A549 (cell line): ENCODE measurements at regions not wholly inside any gene's neighbourhood (a gene's known extent, or its start where the extent isn't known, plus 50 kb on each side); places are given as distances from the start of the nearest gene placed in this dataset.
A peak's percentile ranks its signal among the peaks of the same experiment; 100 is the strongest.

Experiments used
- ATAC-seq, 2 experiments: fragments of 200-7000 bp in 1 of 2; fragments of >200 bp in 1 of 2; cut with Nextera tagmentation in 1 of 2; cut with Tn5 transposase in 1 of 2; 3 replicates each; pipeline versions ENCODE4 v1.8.0 to v1.9.1; 2018 to 2020; ENCODE audit warnings: mild to moderate bottlenecking in 1 of 2, moderate library complexity in 1 of 2
- CTCF ChIA-PET: fragments of 300-600 bp; sonication (Branson Sonifier 250); formaldehyde crosslinking; extraction: SDS; loops from one replicate; lab custom pipeline; 2021; ENCODE audit warnings: antibody characterized with exemption, inconsistent platforms; lab: Yijun Ruan, JAX
- POLR2A ChIA-PET: fragments of 350-600 bp; formaldehyde crosslinking; extraction: SDS; loops from one replicate; lab custom pipeline; 2021; ENCODE audit warnings: antibody characterized with exemption, inconsistent platforms; lab: Yijun Ruan, JAX
- DNase-seq, 2 experiments: peaks; one replicate each; pipeline versions ENCODE4 v3.0.0 to v3.0.0-alpha.2; 2011 to 2016; ENCODE audit warnings: low read depth in 1 of 2, low spot score in 1 of 2
- FAIRE-seq: peaks from 2 replicates; lab custom pipeline; 2011; peaks lifted over from hg19 to GRCh38; lab: Jason Lieb, UNC
- H3K27ac ChIP-seq, 2 experiments: fragments of >200 bp; sonication (Bioruptor Twin); formaldehyde crosslinking; 3 replicates each; pipeline ENCODE4 v1.5.1; 2016 to 2017
- H3K4me1 ChIP-seq: fragments of >200 bp; sonication (Bioruptor Twin); formaldehyde crosslinking; 3 replicates; pipeline ENCODE4 v1.6.1; 2016
- H3K4me2 ChIP-seq: fragments of >200 bp; sonication (Bioruptor Twin); formaldehyde crosslinking; 3 replicates; pipeline ENCODE4 v1.6.1; 2016
- H3K4me3 ChIP-seq: fragments of >200 bp; sonication (Bioruptor Twin); formaldehyde crosslinking; 3 replicates; pipeline ENCODE4 v1.5.1; 2016
- H3K9me3 ChIP-seq: fragments of >200 bp; sonication (Bioruptor Twin); formaldehyde crosslinking; 3 replicates; pipeline ENCODE4 v1.6.1; 2016
- BCL3 ChIP-seq: fragments of >200 bp; sonication (Bioruptor Twin); formaldehyde crosslinking; IDR thresholded peaks from 3 replicates; pipeline ENCODE4 v1.6.1; 2016
- CBX8 ChIP-seq: fragments of 200-600 bp; sonication (generic); IDR thresholded peaks from 2 replicates; pipeline ENCODE4 v1.6.1; 2016
- CEBPB ChIP-seq, 2 experiments: fragments of >200 bp in 1 of 2; sonication (Bioruptor Twin) in 1 of 2; formaldehyde crosslinking in 1 of 2; IDR thresholded peaks; 2 replicates each; pipeline ENCODE4 v1.6.1; 2012 to 2016
- CHD2 ChIP-seq: fragments of 150-350 bp; IDR thresholded peaks from 2 replicates; pipeline ENCODE4 v1.6.1; 2014; ENCODE audit warnings: low read length; ENCODE audit not compliant: partially characterized antibody
- ELK1 ChIP-seq: fragments of 150-350 bp; IDR thresholded peaks from 2 replicates; pipeline ENCODE4 v1.6.1; 2014; ENCODE audit warnings: low read depth, mild to moderate bottlenecking, low read length
- HMGXB4 ChIP-seq: fragments of 250-450 bp; sonication (Bioruptor Pico); IDR thresholded peaks from 2 replicates; pipeline ENCODE4 v1.5.0; 2021; ENCODE audit warnings: mild to moderate bottlenecking, moderate library complexity, borderline replicate concordance
- HOXA7 ChIP-seq: fragments of 250-450 bp; sonication (Bioruptor Pico); IDR thresholded peaks from 2 replicates; pipeline ENCODE4 v1.5.0; 2020; ENCODE audit warnings: mild to moderate bottlenecking, moderate library complexity
- HOXB5 ChIP-seq: fragments of 250-450 bp; sonication (Bioruptor Pico); IDR thresholded peaks from 2 replicates; pipeline ENCODE4 v1.5.0; 2020; ENCODE audit warnings: mild to moderate bottlenecking, moderate library complexity
- KDM5A ChIP-seq: fragments of 200-600 bp; sonication (generic); IDR thresholded peaks from 2 replicates; pipeline ENCODE4 v1.6.1; 2016; ENCODE audit warnings: antibody characterized with exemption, mild to moderate bottlenecking
- MYC ChIP-seq: IDR thresholded peaks from 2 replicates; pipeline ENCODE4 v1.6.1; 2012; ENCODE audit warnings: mild to moderate bottlenecking, inconsistent platforms, low read length, improper control_type of control experiment, borderline replicate concordance
- NFE2L2 ChIP-seq: fragments of 150-350 bp; conservative IDR thresholded peaks from 2 replicates; pipeline ENCODE4 v1.6.1; 2014; ENCODE audit warnings: low read length
- NPAS2 ChIP-seq: fragments of 250-450 bp; sonication (Bioruptor Pico); IDR thresholded peaks from 2 replicates; pipeline ENCODE4 v1.8.0; 2022; ENCODE audit warnings: mild to moderate bottlenecking, moderate library complexity, borderline replicate concordance
- POLR2A ChIP-seq: IDR thresholded peaks from 2 replicates; pipeline ENCODE4 v1.6.1; 2012; ENCODE audit warnings: mild to moderate bottlenecking, low read length
- RAD21 ChIP-seq, 2 experiments: fragments of >200 bp in 1 of 2; sonication (Bioruptor Twin) in 1 of 2; formaldehyde crosslinking in 1 of 2; IDR thresholded peaks in 1 of 2; conservative IDR thresholded peaks in 1 of 2; 2 replicates in 1 of 2; 3 replicates in 1 of 2; pipeline ENCODE4 v1.6.1; 2012 to 2018; ENCODE audit warnings: inconsistent platforms in 1 of 2
- RCOR1 ChIP-seq: fragments of 150-350 bp; IDR thresholded peaks from 2 replicates; pipeline ENCODE4 v1.6.1; 2014; ENCODE audit warnings: antibody characterized with exemption, low read length, low read depth
- REST ChIP-seq: fragments of 200-600 bp; sonication (generic); IDR thresholded peaks from 2 replicates; pipeline ENCODE4 v1.6.1; 2016; ENCODE audit warnings: antibody characterized with exemption, mild to moderate bottlenecking, moderate library complexity
- RFX5 ChIP-seq: fragments of 450-650 bp; IDR thresholded peaks from 2 replicates; pipeline ENCODE4 v1.7.1; 2014; ENCODE audit warnings: antibody characterized with exemption, mild to moderate bottlenecking, moderate library complexity
- SMC3 ChIP-seq: fragments of >200 bp; sonication (Bioruptor Twin); formaldehyde crosslinking; IDR thresholded peaks from 3 replicates; pipeline ENCODE4 v1.6.1; 2018; ENCODE audit warnings: inconsistent platforms
- SREBF2 ChIP-seq: fragments of 450-650 bp; IDR thresholded peaks from 2 replicates; pipeline ENCODE4 v1.6.1; 2014; ENCODE audit warnings: mild to moderate bottlenecking, moderate library complexity
- TFCP2L1 ChIP-seq: fragments of 250-450 bp; sonication (Bioruptor Pico); IDR thresholded peaks from 2 replicates; pipeline ENCODE4 v1.5.0; 2021; ENCODE audit warnings: mild to moderate bottlenecking
- USF2 ChIP-seq: fragments of 450-650 bp; IDR thresholded peaks from 2 replicates; pipeline ENCODE4 v1.6.1; 2014; ENCODE audit warnings: antibody characterized with exemption
- ZC3H11A ChIP-seq: fragments of 450-650 bp; IDR thresholded peaks from 2 replicates; pipeline ENCODE4 v1.6.1; 2014; ENCODE audit warnings: antibody characterized with exemption, mild to moderate bottlenecking
- ZFP36 ChIP-seq: fragments of 450-650 bp; IDR thresholded peaks from 2 replicates; pipeline ENCODE4 v1.6.1; 2014; ENCODE audit warnings: borderline replicate concordance; ENCODE audit not compliant: partially characterized antibody
- ZSCAN20 ChIP-seq: fragments of 250-450 bp; sonication (Bioruptor Pico); IDR thresholded peaks from 2 replicates; pipeline ENCODE4 v1.8.0; 2022; ENCODE audit warnings: mild to moderate bottlenecking, moderate library complexity
- WGBS: methylation state at CpG from one replicate; pipeline ENCODE4 v1.1.6; 2017; ENCODE audit errors: missing lambda C conversion rate; 5-methylcytosine and 5-hydroxymethylcytosine counted together
- TF ChIP-seq, protein P1 (sequence below): IDR thresholded peaks from 2 replicates; pipeline ENCODE4 v1.6.1; 2012
- TF ChIP-seq, protein P2 (sequence below): fragments of 250-450 bp; sonication (Bioruptor Pico); IDR thresholded peaks from 2 replicates; pipeline ENCODE4 v1.5.0; 2020; ENCODE audit warnings: low read depth, mild to moderate bottlenecking, moderate library complexity

DNA sequence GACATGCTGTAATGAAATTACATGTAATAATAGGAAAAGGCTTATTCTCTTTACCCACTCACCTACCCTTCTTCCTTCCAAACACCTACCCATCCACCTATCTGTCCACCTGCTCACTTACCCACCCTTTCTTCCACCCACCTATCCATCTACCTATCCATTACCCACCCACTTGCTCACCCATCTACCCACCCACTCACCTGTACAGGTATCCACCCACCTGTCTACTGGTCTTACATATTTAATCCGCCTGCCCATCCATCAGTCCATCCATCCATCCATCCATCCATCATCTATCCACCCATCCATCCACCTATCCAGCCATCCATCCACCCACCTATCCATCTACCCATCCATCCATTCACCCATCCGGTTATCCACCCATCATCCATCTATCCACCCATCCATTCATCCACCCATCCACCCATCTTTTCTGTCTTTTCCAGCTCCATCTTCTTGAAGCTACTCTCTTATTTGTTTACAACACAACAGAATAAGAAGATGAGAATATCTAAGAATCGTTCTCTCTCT lies 133.3 kb upstream of the STX18 start (continued):
- no peak for TF ChIP-seq HMGXB4 (CRISPR knock-in tag)

GRCh38 chr4:4673070-4673469 lies 131.2 kb upstream of the STX18 start:
- peak; percentile 80 to 94 for ATAC-seq
- no peaks in the 10 kb centered on the region for H3K4me1 ChIP-seq
- ChIA-PET POLR2A (no interaction called here), CTCF (interaction anchor here (0.7 to 1.8 kb wide), 2 partner anchors 13 to 33 kb away, joined by 3 read pairs; no protein-coding TSS in a partner anchor)
- no peak for FAIRE-seq
- TF ChIP-seq HOXA7: no peak
- TF ChIP-seq ELK1: no peak
- no peak for TF ChIP-seq ZC3H11A
- no peak for TF ChIP-seq MYC
- no peak for TF ChIP-seq KDM5A
- TF ChIP-seq BCL3: no peak
- TF ChIP-seq RFX5: no peak
- no peak for TF ChIP-seq CHD2
- TF ChIP-seq SREBF2: no peak
- DNase-seq: peak; percentile 60 to 86
- no peaks in the 10 kb centered on the region for H3K9me3 ChIP-seq
- H3K4me3 ChIP-seq: no peak overlapping the region
- H3K4me2 ChIP-seq: peak overlapping the region; percentile 46; the same call in 2 of the 3 replicates
- WGBS: 16% methylated on average over 19 of the region's 19 CpGs
- no peak overlapping the region; a peak in 1 of 6 replicates for H3K27ac ChIP-seq

GRCh38 chr4:4672402-4672801 lies 130.6 kb upstream of the STX18 start:
- POLR2A ChIA-PET: no interaction called here
- FAIRE-seq (no peak), ATAC-seq (no peak), DNase-seq (no peak)
- Histone ChIP-seq H3K9me3 (no peaks in the 10 kb centered on the region), H3K27ac (no peak overlapping the region; a peak in 1 of 6 replicates), H3K4me1 (no peaks in the 10 kb centered on the region), H3K4me2 (peak overlapping the region; percentile 46; the same call in 2 of the 3 replicates), H3K4me3 (no peak overlapping the region)
- 72% methylated on average over 8 of the region's 8 CpGs for WGBS
- CTCF ChIA-PET: interaction anchor here (0.7 to 1.8 kb wide), 2 partner anchors 14 to 33 kb away, joined by 3 read pairs; no protein-coding TSS in a partner anchor
- TF ChIP-seq TFCP2L1 (CRISPR knock-in tag) (no peak), NPAS2 (CRISPR knock-in tag) (no peak), USF2 (no peak), REST (no peak), CHD2 (no peak), ZSCAN20 (CRISPR knock-in tag) (no peak), RAD21 (conservative IDR thresholded peaks at IDR 0.05 in 1 of 2, IDR thresholded peaks at IDR 0.05 in 1 of 2) (no peak), POLR2A (no peak), CBX8 (no peak), SMC3 (no peak), HOXB5 (CRISPR knock-in tag) (no peak), ZFP36 (no peak), NFE2L2 (no peak), CEBPB (IDR thresholded peaks at IDR 0.05) (no peak), RCOR1 (no peak)
- TF ChIP-seq, protein P1, sequence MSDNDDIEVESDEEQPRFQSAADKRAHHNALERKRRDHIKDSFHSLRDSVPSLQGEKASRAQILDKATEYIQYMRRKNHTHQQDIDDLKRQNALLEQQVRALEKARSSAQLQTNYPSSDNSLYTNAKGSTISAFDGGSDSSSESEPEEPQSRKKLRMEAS: no peak
- TF ChIP-seq, protein P2, sequence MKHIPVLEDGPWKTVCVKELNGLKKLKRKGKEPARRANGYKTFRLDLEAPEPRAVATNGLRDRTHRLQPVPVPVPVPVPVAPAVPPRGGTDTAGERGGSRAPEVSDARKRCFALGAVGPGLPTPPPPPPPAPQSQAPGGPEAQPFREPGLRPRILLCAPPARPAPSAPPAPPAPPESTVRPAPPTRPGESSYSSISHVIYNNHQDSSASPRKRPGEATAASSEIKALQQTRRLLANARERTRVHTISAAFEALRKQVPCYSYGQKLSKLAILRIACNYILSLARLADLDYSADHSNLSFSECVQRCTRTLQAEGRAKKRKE (CRISPR knock-in tag): no peak
